ENCODE measurements at regions not wholly inside any gene's neighbourhood (a gene's known extent, or its start where the extent isn't known, plus 50 kb on each side); places are given as distances from the start of the nearest gene placed in this dataset.

- no peak for TF ChIP-seq CTCF (conservative IDR thresholded peaks at IDR 0.05 in 1 of 2, IDR thresholded peaks at IDR 0.05 in 1 of 2; ENCODE audit: extremely low read depth in 1 of 2, insufficient read depth in 1 of 2, low read depth in 1 of 2, low read length in 2 of 2)
- no peak for TF ChIP-seq EZH2 (IDR thresholded peaks at IDR 0.05; ENCODE audit: borderline replicate concordance, low read length)
Measured at GRCh38 chr7:130909161-130909836, 175.3 kb upstream of the KLF14 start.

Data from mammary epithelial cell (primary cell).